MM.1S (cell line): ENCODE measurements at regions not wholly inside any gene's neighbourhood (a gene's known extent, or its start where the extent isn't known, plus 50 kb on each side); places are given as distances from the start of the nearest gene placed in this dataset.

Experiments
- DNase-seq: peaks from one replicate; pipeline ENCODE4 v3.0.0-alpha.2; 2015
- H2AFZ ChIP-seq: fragments of 300-600 bp; sonication (generic); 2 replicates; pipeline ENCODE4 v1.6.0; 2016; ENCODE audit warnings: antibody characterized with exemption, low read length
- H3F3A ChIP-seq: fragments of 300-600 bp; sonication (generic); 2 replicates; pipeline ENCODE4 v1.6.1; 2016; ENCODE audit warnings: mild to moderate bottlenecking, antibody characterized with exemption, low read length, moderate library complexity, mixed read lengths; ENCODE audit not compliant: insufficient read depth
- H3K27ac ChIP-seq: fragments of 300-600 bp; sonication (generic); 2 replicates; pipeline ENCODE4 v1.5.1; 2016; ENCODE audit warnings: mild to moderate bottlenecking, low read length
- H3K27me3 ChIP-seq: fragments of 300-600 bp; sonication (generic); replicated peaks from 2 replicates; pipeline ENCODE4 v1.6.0; 2016; ENCODE audit warnings: low read length; ENCODE audit not compliant: insufficient read depth
- H3K36me3 ChIP-seq: fragments of 300-600 bp; sonication (generic); replicated peaks from 2 replicates; pipeline ENCODE4 v1.6.1; 2016; ENCODE audit warnings: mild to moderate bottlenecking, low read length, mixed read lengths; ENCODE audit not compliant: insufficient read depth
- H3K4me1 ChIP-seq: fragments of 300-600 bp; sonication (generic); 2 replicates; pipeline ENCODE4 v1.6.1; 2016; ENCODE audit warnings: low read length, mixed read lengths
- H3K4me2 ChIP-seq: fragments of 300-600 bp; sonication (generic); 2 replicates; pipeline ENCODE4 v1.6.0; 2016; ENCODE audit warnings: low read depth, low read length
- H3K4me3 ChIP-seq: fragments of 300-600 bp; sonication (generic); 2 replicates; pipeline ENCODE4 v1.5.1; 2016; ENCODE audit warnings: low read length, mixed read lengths
- H3K79me2 ChIP-seq: fragments of 300-600 bp; sonication (generic); 2 replicates; pipeline ENCODE4 v1.6.1; 2016; ENCODE audit warnings: mixed run types, low read length, mixed read lengths
- H3K9ac ChIP-seq: fragments of 300-600 bp; sonication (generic); 2 replicates; pipeline ENCODE4 v1.6.1; 2016; ENCODE audit warnings: low read length, mixed read lengths
- H3K9me2 ChIP-seq: fragments of 300-600 bp; sonication (generic); replicated peaks from 2 replicates; pipeline ENCODE4 v1.6.1; 2016; ENCODE audit warnings: mild to moderate bottlenecking, low read length, mixed read lengths; ENCODE audit not compliant: insufficient read depth
- H3K9me3 ChIP-seq: fragments of 300-600 bp; sonication (generic); replicated peaks from 2 replicates; pipeline ENCODE4 v1.6.1; 2016; ENCODE audit warnings: mild to moderate bottlenecking, low read length, mixed read lengths; ENCODE audit not compliant: insufficient read depth
- H4K20me1 ChIP-seq: fragments of 300-600 bp; sonication (generic); 2 replicates; pipeline ENCODE4 v1.6.1; 2016; ENCODE audit warnings: mild to moderate bottlenecking, low read length, moderate library complexity, mixed read lengths; ENCODE audit not compliant: insufficient read depth
- EZH2 ChIP-seq: fragments of 300-600 bp; sonication (generic); optimal IDR thresholded peaks from 2 replicates; pipeline ENCODE3; 2017; ENCODE audit warnings: low read depth, mild to moderate bottlenecking, antibody characterized with exemption, low read length, mixed read lengths
- EZH2phosphoT487 ChIP-seq: fragments of 300-600 bp; sonication (generic); IDR thresholded peaks from 2 replicates; pipeline ENCODE4 v1.6.1; 2018; ENCODE audit warnings: antibody characterized with exemption, low read length
- TF ChIP-seq, protein P1 (sequence below): fragments of 300-600 bp; sonication (generic); IDR thresholded peaks from 2 replicates; pipeline ENCODE4 v1.5.1; 2016; ENCODE audit warnings: antibody characterized with exemption, low read length, mixed read lengths

DNA sequence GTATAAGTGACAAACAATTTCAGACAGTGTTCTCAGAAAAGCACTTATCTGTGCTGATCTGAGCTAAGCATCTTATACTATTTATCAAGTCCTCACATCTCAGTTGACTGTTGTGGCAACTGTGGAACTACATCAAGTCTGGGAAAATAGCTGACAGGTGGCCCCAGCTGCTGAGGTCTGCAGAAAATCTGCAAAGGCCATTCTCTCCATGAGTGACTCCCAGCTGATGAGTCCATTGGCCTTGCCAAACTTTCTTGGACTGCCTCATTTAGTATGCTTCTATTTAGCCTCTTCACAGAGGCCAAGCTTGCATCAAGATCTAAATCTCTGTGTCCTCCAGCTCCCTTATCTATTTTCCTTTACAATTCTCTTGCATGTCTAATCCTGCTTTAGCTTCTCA lies 174.5 kb upstream of the RBM19 start:
- no peaks in the 10 kb centered on the region for H3K4me1 ChIP-seq
- H4K20me1 ChIP-seq = no peaks in the 10 kb centered on the region
- H3K36me3 ChIP-seq = no peaks in the 10 kb centered on the region
- H3K9me3 ChIP-seq = no peaks in the 10 kb centered on the region
- H3K9ac ChIP-seq = no peak overlapping the region
- H3K4me3 ChIP-seq = no peak overlapping the region
- DNase-seq = no peak
- TF ChIP-seq EZH2 (no peak), EZH2phosphoT487 (no peak)
- TF ChIP-seq, protein P1, sequence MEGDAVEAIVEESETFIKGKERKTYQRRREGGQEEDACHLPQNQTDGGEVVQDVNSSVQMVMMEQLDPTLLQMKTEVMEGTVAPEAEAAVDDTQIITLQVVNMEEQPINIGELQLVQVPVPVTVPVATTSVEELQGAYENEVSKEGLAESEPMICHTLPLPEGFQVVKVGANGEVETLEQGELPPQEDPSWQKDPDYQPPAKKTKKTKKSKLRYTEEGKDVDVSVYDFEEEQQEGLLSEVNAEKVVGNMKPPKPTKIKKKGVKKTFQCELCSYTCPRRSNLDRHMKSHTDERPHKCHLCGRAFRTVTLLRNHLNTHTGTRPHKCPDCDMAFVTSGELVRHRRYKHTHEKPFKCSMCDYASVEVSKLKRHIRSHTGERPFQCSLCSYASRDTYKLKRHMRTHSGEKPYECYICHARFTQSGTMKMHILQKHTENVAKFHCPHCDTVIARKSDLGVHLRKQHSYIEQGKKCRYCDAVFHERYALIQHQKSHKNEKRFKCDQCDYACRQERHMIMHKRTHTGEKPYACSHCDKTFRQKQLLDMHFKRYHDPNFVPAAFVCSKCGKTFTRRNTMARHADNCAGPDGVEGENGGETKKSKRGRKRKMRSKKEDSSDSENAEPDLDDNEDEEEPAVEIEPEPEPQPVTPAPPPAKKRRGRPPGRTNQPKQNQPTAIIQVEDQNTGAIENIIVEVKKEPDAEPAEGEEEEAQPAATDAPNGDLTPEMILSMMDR = no peak
- no peaks in the 10 kb centered on the region for H3K79me2 ChIP-seq
- H2AFZ ChIP-seq = no peak overlapping the region
- H3K9me2 ChIP-seq = no peaks in the 10 kb centered on the region
- H3K4me2 ChIP-seq = no peak overlapping the region
- H3F3A ChIP-seq = no peaks in the 10 kb centered on the region
- H3K27me3 ChIP-seq = no peaks in the 10 kb centered on the region
- no peak overlapping the region for H3K27ac ChIP-seq

DNA sequence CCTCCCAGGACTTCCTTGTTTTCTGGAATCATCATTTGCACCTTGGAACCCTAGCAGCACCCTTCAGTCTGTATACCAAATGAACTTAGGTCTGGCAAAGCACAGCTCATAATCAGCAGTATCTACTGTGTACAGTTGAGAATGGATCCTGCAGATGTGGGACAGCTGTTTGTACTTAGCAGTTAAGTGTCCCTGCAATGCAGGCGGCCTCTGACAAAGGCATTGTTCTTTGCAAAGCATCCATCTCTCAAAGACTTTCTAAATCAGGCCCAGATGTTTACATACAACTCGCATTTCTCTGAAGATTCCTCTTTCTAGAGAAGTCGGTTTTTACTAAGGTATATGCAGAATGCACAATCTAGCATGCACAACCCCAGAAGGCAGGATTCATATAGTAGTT lies 170.5 kb upstream of the RBM19 start:
- H4K20me1 ChIP-seq = no peaks in the 10 kb centered on the region
- H3K4me2 ChIP-seq = no peak overlapping the region
- H3K79me2 ChIP-seq = no peaks in the 10 kb centered on the region
- no peaks in the 10 kb centered on the region for H3K9me3 ChIP-seq
- no peak overlapping the region for H3K9ac ChIP-seq
- no peaks in the 10 kb centered on the region for H3K36me3 ChIP-seq
- H3K4me1 ChIP-seq = no peaks in the 10 kb centered on the region
- TF ChIP-seq EZH2phosphoT487 (no peak), EZH2 (no peak)
- TF ChIP-seq, protein P1 = no peak
- no peaks in the 10 kb centered on the region for H3K27me3 ChIP-seq
- no peak overlapping the region for H2AFZ ChIP-seq
- no peak overlapping the region for H3K27ac ChIP-seq
- H3K4me3 ChIP-seq = no peak overlapping the region
- no peaks in the 10 kb centered on the region for H3F3A ChIP-seq
- no peak for DNase-seq
- H3K9me2 ChIP-seq = no peaks in the 10 kb centered on the region

DNA sequence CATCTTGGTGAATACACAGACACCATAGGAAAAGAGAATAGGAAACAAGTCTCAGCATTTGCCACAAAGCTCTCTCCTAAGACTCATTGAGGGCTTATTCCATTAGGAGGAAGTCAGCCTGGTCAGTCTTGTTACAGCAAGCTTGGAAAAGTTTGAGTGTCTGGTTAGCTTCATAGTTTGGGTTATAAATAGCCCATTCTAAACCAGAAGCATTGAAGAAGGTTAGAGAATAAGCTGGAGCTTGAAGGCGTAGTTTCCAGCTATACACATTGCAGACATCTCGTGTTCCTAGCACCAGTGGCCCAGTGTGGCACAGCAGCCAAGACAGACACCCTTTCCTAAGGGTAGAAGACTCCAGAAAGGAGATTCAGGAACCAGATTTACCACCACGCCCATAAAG lies 168.8 kb upstream of the RBM19 start:
- Histone ChIP-seq H4K20me1 (no peaks in the 10 kb centered on the region), H3K9ac (no peak overlapping the region), H3K4me3 (no peak overlapping the region), H3K27me3 (no peaks in the 10 kb centered on the region), H3F3A (no peaks in the 10 kb centered on the region), H3K4me1 (no peaks in the 10 kb centered on the region), H2AFZ (no peak overlapping the region), H3K9me3 (no peaks in the 10 kb centered on the region), H3K4me2 (no peak overlapping the region), H3K9me2 (no peaks in the 10 kb centered on the region), H3K36me3 (no peaks in the 10 kb centered on the region), H3K27ac (no peak overlapping the region), H3K79me2 (no peaks in the 10 kb centered on the region)
- no peak for DNase-seq
- no peak for TF ChIP-seq EZH2phosphoT487
- TF ChIP-seq EZH2 = no peak
- TF ChIP-seq, protein P1 = no peak
